ENCODE measurements at regions not wholly inside any gene's neighbourhood (a gene's known extent, or its start where the extent isn't known, plus 50 kb on each side); places are given as distances from the start of the nearest gene placed in this dataset.

- TF ChIP-seq CTCF (IDR thresholded peaks at IDR 0.05) (no peak), POLR2A (IDR thresholded peaks at IDR 0.05) (no peak)
- Histone ChIP-seq H3K27ac (no peak overlapping the region), H3K4me3 (no peak overlapping the region), H3K27me3 (peaks cover 7% of the 10 kb centered on the region), H3K36me3 (replicated peaks in 1 of 2) (no peaks in the 10 kb centered on the region), H3K9me3 (replicated peaks in 1 of 3) (no peaks in the 10 kb centered on the region), H3K4me1 (replicated peaks in 1 of 2) (no peaks in the 10 kb centered on the region)
- no peak for DNase-seq
- intact Hi-C loops (cut with DNase I): no loop called here
- WGBS, 4 donors: 42 to 51% (median 47%) methylated on average over 5 to 8 of the region's 8 CpGs
Measured at GRCh38 chr12:131384544-131384855, 326.4 kb upstream of the SFSWAP start.

- no peak overlapping the region for H3K27ac ChIP-seq
- TF ChIP-seq POLR2A (IDR thresholded peaks at IDR 0.05): no peak
- TF ChIP-seq CTCF (IDR thresholded peaks at IDR 0.05): no peak
- H3K27me3 ChIP-seq: peaks cover 7% of the 10 kb centered on the region
- no peaks in the 10 kb centered on the region for H3K4me1 ChIP-seq (replicated peaks in 1 of 2)
- DNase-seq: no peak
- 59 to 72% (median 68%) methylated on average over 7 to 26 of the region's 26 CpGs for WGBS, 4 donors
- intact Hi-C loops (cut with DNase I): no loop called here
- H3K9me3 ChIP-seq (replicated peaks in 1 of 3): no peaks in the 10 kb centered on the region
- H3K36me3 ChIP-seq (replicated peaks in 1 of 2): no peaks in the 10 kb centered on the region
- H3K4me3 ChIP-seq: no peak overlapping the region
Measured at GRCh38 chr12:131385313-131386166, 325.4 kb upstream of the SFSWAP start.

- Histone ChIP-seq H3K4me3 (no peak overlapping the region), H3K36me3 (replicated peaks in 1 of 2) (no peaks in the 10 kb centered on the region), H3K27ac (no peak overlapping the region), H3K27me3 (peaks cover 7% of the 10 kb centered on the region), H3K9me3 (replicated peaks in 1 of 3) (no peaks in the 10 kb centered on the region), H3K4me1 (replicated peaks in 1 of 2) (no peaks in the 10 kb centered on the region)
- TF ChIP-seq POLR2A (IDR thresholded peaks at IDR 0.05): no peak
- no peak for TF ChIP-seq CTCF (IDR thresholded peaks at IDR 0.05)
- WGBS, 4 donors: 39 to 60% (median 52%) methylated on average over 3 to 9 of the region's 9 CpGs
- no peak for DNase-seq
- intact Hi-C loops (cut with DNase I): no loop called here
Measured at GRCh38 chr12:131386167-131386521, 324.7 kb upstream of the SFSWAP start.

GRCh38 chr12:131386781-131387180, 324.1 kb upstream of the SFSWAP start:
- Histone ChIP-seq H3K9me3 (replicated peaks in 1 of 3) (no peaks in the 10 kb centered on the region), H3K27me3 (peaks cover 9% of the 10 kb centered on the region), H3K27ac (no peak overlapping the region), H3K4me3 (no peak overlapping the region), H3K36me3 (replicated peaks in 1 of 2) (no peaks in the 10 kb centered on the region), H3K4me1 (replicated peaks in 1 of 2) (no peaks in the 10 kb centered on the region)
- WGBS, 4 donors: 54 to 64% (median 59%) methylated on average over 10 to 11 of the region's 11 CpGs
- intact Hi-C loops (cut with DNase I): no loop called here
- TF ChIP-seq CTCF (IDR thresholded peaks at IDR 0.05) (no peak), POLR2A (IDR thresholded peaks at IDR 0.05) (no peak)
- DNase-seq: no peak

All from adrenal gland (tissue), 9 donors.